ENCODE measurements at regions not wholly inside any gene's neighbourhood (a gene's known extent, or its start where the extent isn't known, plus 50 kb on each side); places are given as distances from the start of the nearest gene placed in this dataset.

- DNase-seq = no peak
Measured at GRCh38 chr3:28835249-28835648, 445.6 kb upstream of the RBMS3 start.

- DNase-seq = peak; percentile 11
Measured at GRCh38 chr3:28835751-28836150, 445.1 kb upstream of the RBMS3 start.

GRCh38 chr3:28836199-28836598, 444.7 kb upstream of the RBMS3 start:
- DNase-seq = no peak

- DNase-seq = no peak
Measured at GRCh38 chr3:28840976-28841376, 439.9 kb upstream of the RBMS3 start.

GRCh38 chr3:28841441-28841840, 439.4 kb upstream of the RBMS3 start:
- no peak for DNase-seq

GRCh38 chr3:28844298-28845005, 436.4 kb upstream of the RBMS3 start:
- DNase-seq = no peak

GRCh38 chr3:28845006-28845324, 435.9 kb upstream of the RBMS3 start:
- DNase-seq = no peak

GRCh38 chr3:28846971-28847478, 433.8 kb upstream of the RBMS3 start:
- no peak for DNase-seq

GRCh38 chr3:28847736-28848135, 433.1 kb upstream of the RBMS3 start:
- no peak for DNase-seq

GRCh38 chr3:28850186-28850585, 430.7 kb upstream of the RBMS3 start:
- no peak for DNase-seq

GRCh38 chr3:28853830-28854229, 427.0 kb upstream of the RBMS3 start:
- no peak for DNase-seq

- DNase-seq = no peak
Measured at GRCh38 chr3:28856796-28857195, 424.1 kb upstream of the RBMS3 start.

GRCh38 chr3:28859897-28860296, 421.0 kb upstream of the RBMS3 start:
- no peak for DNase-seq

GRCh38 chr3:28860307-28860706, 420.6 kb upstream of the RBMS3 start:
- DNase-seq = peak; percentile 7

GRCh38 chr3:28863186-28863585, 417.7 kb upstream of the RBMS3 start:
- no peak for DNase-seq

- DNase-seq = no peak
Measured at GRCh38 chr3:28867836-28868235, 413.0 kb upstream of the RBMS3 start.

GRCh38 chr3:28868897-28869296, 412.0 kb upstream of the RBMS3 start:
- DNase-seq = no peak

- no peak for DNase-seq
Measured at GRCh38 chr3:28877912-28878311, 403.0 kb upstream of the RBMS3 start.

- no peak for DNase-seq
Measured at GRCh38 chr3:28890373-28890772, 390.5 kb upstream of the RBMS3 start.

GRCh38 chr3:28891485-28891884, 389.4 kb upstream of the RBMS3 start:
- DNase-seq = no peak

GRCh38 chr3:28900301-28900700, 380.6 kb upstream of the RBMS3 start:
- no peak for DNase-seq

- DNase-seq = no peak
Measured at GRCh38 chr3:28901018-28901417, 379.9 kb upstream of the RBMS3 start.

- DNase-seq = no peak
Measured at GRCh38 chr3:28903171-28903601, 377.7 kb upstream of the RBMS3 start.

- DNase-seq = no peak
Measured at GRCh38 chr3:28905798-28906197, 375.1 kb upstream of the RBMS3 start.
